ENCODE measurements at regions not wholly inside any gene's neighbourhood (a gene's known extent, or its start where the extent isn't known, plus 50 kb on each side); places are given as distances from the start of the nearest gene placed in this dataset.
A peak's percentile ranks its signal among the peaks of the same experiment; 100 is the strongest.

GRCh38 chr1:195495720-195496635 lies 1112.3 kb downstream of the KCNT2 start:
- DNase-seq, result no peak

- DNase-seq, result no peak
Measured at GRCh38 chr1:195482137-195482536, 1126.1 kb downstream of the KCNT2 start.

GRCh38 chr1:195481293-195481692 lies 1126.9 kb downstream of the KCNT2 start:
- DNase-seq, result peak; percentile 13

GRCh38 chr1:195475568-195475967 lies 1132.7 kb downstream of the KCNT2 start:
- DNase-seq, result no peak

GRCh38 chr1:195472291-195472690 lies 1135.9 kb downstream of the KCNT2 start:
- no peak for DNase-seq

GRCh38 chr1:195466639-195467038 lies 1141.6 kb downstream of the KCNT2 start:
- no peak for DNase-seq

GRCh38 chr1:195462646-195463045 lies 1145.6 kb downstream of the KCNT2 start:
- no peak for DNase-seq

GRCh38 chr1:195462152-195462551 lies 1146.1 kb downstream of the KCNT2 start:
- DNase-seq, result no peak

- DNase-seq, result no peak
Measured at GRCh38 chr1:195458365-195458764, 1149.9 kb downstream of the KCNT2 start.

- no peak for DNase-seq
Measured at GRCh38 chr1:195450794-195451193, 1157.4 kb downstream of the KCNT2 start.

- no peak for DNase-seq
Measured at GRCh38 chr1:195439661-195440060, 1168.6 kb downstream of the KCNT2 start.

- DNase-seq, result no peak
Measured at GRCh38 chr1:195434566-195435203, 1173.6 kb downstream of the KCNT2 start.

GRCh38 chr1:195430826-195431225 lies 1177.4 kb downstream of the KCNT2 start:
- DNase-seq, result no peak

GRCh38 chr1:195428927-195429326 lies 1179.3 kb downstream of the KCNT2 start:
- DNase-seq, result no peak

GRCh38 chr1:195415584-195415983 lies 1192.7 kb downstream of the KCNT2 start:
- no peak for DNase-seq

- DNase-seq, result no peak
Measured at GRCh38 chr1:195394567-195394966, 1213.7 kb downstream of the KCNT2 start.

- DNase-seq, result no peak
Measured at GRCh38 chr1:195376190-195376589, 1232.0 kb downstream of the KCNT2 start.

- DNase-seq, result no peak
Measured at GRCh38 chr1:195373856-195374255, 1234.4 kb downstream of the KCNT2 start.

- DNase-seq, result no peak
Measured at GRCh38 chr1:195345149-195345548, 1263.1 kb downstream of the KCNT2 start.

- DNase-seq, result no peak
Measured at GRCh38 chr1:195337646-195338045, 1270.6 kb downstream of the KCNT2 start.

GRCh38 chr1:195336812-195337211 lies 1271.4 kb downstream of the KCNT2 start:
- no peak for DNase-seq

GRCh38 chr1:195335541-195335940 lies 1272.7 kb downstream of the KCNT2 start:
- DNase-seq, result no peak

- no peak for DNase-seq
Measured at GRCh38 chr1:195332102-195332501, 1276.1 kb downstream of the KCNT2 start.

- no peak for DNase-seq
Measured at GRCh38 chr1:195328681-195329080, 1279.6 kb downstream of the KCNT2 start.
